Right lobe of liver (tissue), 4 donors: ENCODE measurements at regions not wholly inside any gene's neighbourhood (a gene's known extent, or its start where the extent isn't known, plus 50 kb on each side); places are given as distances from the start of the nearest gene placed in this dataset.

Experiments
- POLR2A ChIP-seq: fragments of 450-650 bp; IDR thresholded peaks from one replicate; pipeline ENCODE4 v1.6.1; 2017; ENCODE audit warnings: antibody characterized with exemption, mild to moderate bottlenecking
- TF ChIP-seq, protein P1 (sequence below), 4 donors: fragments of 200-600 bp in 3 of 4; fragments of 450-650 bp in 1 of 4; IDR thresholded peaks; one replicate each; pipeline versions ENCODE4 v1.5.1 to v1.8.0; 2016 to 2022; ENCODE audit warnings: antibody characterized with exemption in 4 of 4, mild to moderate bottlenecking in 2 of 4
- donor health status: DM: no; HTN: no; CAD: no.
- donor health status: DM: no; HTN: no; CAD: no.
- donor health status: DM: no; HTN: yes; CAD: no.

GRCh38 chr3:7973006-7973405 is 528.6 kb upstream of the LMCD1 start:
- TF ChIP-seq, protein P1, sequence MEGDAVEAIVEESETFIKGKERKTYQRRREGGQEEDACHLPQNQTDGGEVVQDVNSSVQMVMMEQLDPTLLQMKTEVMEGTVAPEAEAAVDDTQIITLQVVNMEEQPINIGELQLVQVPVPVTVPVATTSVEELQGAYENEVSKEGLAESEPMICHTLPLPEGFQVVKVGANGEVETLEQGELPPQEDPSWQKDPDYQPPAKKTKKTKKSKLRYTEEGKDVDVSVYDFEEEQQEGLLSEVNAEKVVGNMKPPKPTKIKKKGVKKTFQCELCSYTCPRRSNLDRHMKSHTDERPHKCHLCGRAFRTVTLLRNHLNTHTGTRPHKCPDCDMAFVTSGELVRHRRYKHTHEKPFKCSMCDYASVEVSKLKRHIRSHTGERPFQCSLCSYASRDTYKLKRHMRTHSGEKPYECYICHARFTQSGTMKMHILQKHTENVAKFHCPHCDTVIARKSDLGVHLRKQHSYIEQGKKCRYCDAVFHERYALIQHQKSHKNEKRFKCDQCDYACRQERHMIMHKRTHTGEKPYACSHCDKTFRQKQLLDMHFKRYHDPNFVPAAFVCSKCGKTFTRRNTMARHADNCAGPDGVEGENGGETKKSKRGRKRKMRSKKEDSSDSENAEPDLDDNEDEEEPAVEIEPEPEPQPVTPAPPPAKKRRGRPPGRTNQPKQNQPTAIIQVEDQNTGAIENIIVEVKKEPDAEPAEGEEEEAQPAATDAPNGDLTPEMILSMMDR (IDR thresholded peaks at IDR 0.05): no peak
- TF ChIP-seq POLR2A: no peak
